ENCODE measurements at regions not wholly inside any gene's neighbourhood (a gene's known extent, or its start where the extent isn't known, plus 50 kb on each side); places are given as distances from the start of the nearest gene placed in this dataset.

DNA sequence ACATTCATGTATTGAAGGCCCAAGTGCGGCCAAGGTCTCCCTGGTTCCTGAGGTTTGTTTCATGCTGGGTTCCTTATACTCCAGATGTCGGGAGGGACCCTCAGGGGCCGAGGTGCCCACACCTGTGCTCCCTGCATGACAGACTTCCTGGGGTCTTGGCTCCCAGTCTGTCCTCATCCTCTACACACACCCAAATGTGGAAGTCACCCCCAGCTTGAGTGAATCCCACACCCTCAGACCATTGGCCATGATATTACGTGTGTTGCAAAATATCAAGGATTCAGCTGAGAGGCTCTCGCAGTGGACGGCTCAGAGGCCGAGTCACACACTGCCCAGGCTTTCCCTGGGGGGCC lies 82.2 kb upstream of the DUSP22 start:
- TF ChIP-seq CTCF (conservative IDR thresholded peaks at IDR 0.05; ENCODE audit: low read depth, low read length) (no peak), EZH2 (IDR thresholded peaks at IDR 0.05; ENCODE audit: borderline replicate concordance, low read depth, low read length, poor library complexity, severe bottlenecking) (no peak)

All from A673 (cell line).